ENCODE measurements at regions not wholly inside any gene's neighbourhood (a gene's known extent, or its start where the extent isn't known, plus 50 kb on each side); places are given as distances from the start of the nearest gene placed in this dataset.
"Not testable (repeated sequence)": the region's sequence is repeated elsewhere in the genome, so short reads cannot be mapped to it uniquely, and the experiment has no call there.

- Histone ChIP-seq H3K27me3 (ENCODE audit: control insufficient read depth in 2 of 2, insufficient read depth in 2 of 2, low read length in 2 of 2) (no peaks in the 10 kb centered on the region), H3K9me3 (ENCODE audit: control insufficient read depth in 2 of 2, low read length in 2 of 2) (no peaks in the 10 kb centered on the region), H3K27ac (ENCODE audit: low read depth in 2 of 2, low read length in 2 of 2) (no peak overlapping the region), H3K4me1 (ENCODE audit: control insufficient read depth in 2 of 2, insufficient read depth in 2 of 2, low read length in 2 of 2) (no peaks in the 10 kb centered on the region), H3K9ac (ENCODE audit: low read depth in 1 of 2, low read length in 2 of 2) (no peak overlapping the region), H3K4me3 (ENCODE audit: low read length in 2 of 2) (no peak overlapping the region), H3K36me3 (ENCODE audit: control insufficient read depth in 2 of 2, insufficient read depth in 2 of 2, low read length in 2 of 2) (no peaks in the 10 kb centered on the region)
These were observed 138.6 kb downstream of the ARRDC3 start for GRCh38 chr5:91244380-91245073.

GRCh38 chr5:91243852-91244251 is 139.3 kb downstream of the ARRDC3 start:
- no peak overlapping the region for H3K9ac ChIP-seq (ENCODE audit: low read depth in 1 of 2, low read length in 2 of 2)
- H3K36me3 ChIP-seq (ENCODE audit: control insufficient read depth in 2 of 2, insufficient read depth in 2 of 2, low read length in 2 of 2), result no peaks in the 10 kb centered on the region
- no peaks in the 10 kb centered on the region for H3K9me3 ChIP-seq (ENCODE audit: control insufficient read depth in 2 of 2, low read length in 2 of 2)
- H3K27me3 ChIP-seq (ENCODE audit: control insufficient read depth in 2 of 2, insufficient read depth in 2 of 2, low read length in 2 of 2), result no peaks in the 10 kb centered on the region
- no peak overlapping the region for H3K27ac ChIP-seq (ENCODE audit: low read depth in 2 of 2, low read length in 2 of 2)
- no peak overlapping the region for H3K4me3 ChIP-seq (ENCODE audit: low read length in 2 of 2)
- H3K4me1 ChIP-seq (ENCODE audit: control insufficient read depth in 2 of 2, insufficient read depth in 2 of 2, low read length in 2 of 2), result no peaks in the 10 kb centered on the region

GRCh38 chr5:91243286-91243685 is 139.8 kb downstream of the ARRDC3 start:
- Histone ChIP-seq H3K4me3 (ENCODE audit: low read length in 2 of 2) (no peak overlapping the region), H3K9ac (ENCODE audit: low read depth in 1 of 2, low read length in 2 of 2) (no peak overlapping the region), H3K36me3 (ENCODE audit: control insufficient read depth in 2 of 2, insufficient read depth in 2 of 2, low read length in 2 of 2) (no peaks in the 10 kb centered on the region), H3K27me3 (ENCODE audit: control insufficient read depth in 2 of 2, insufficient read depth in 2 of 2, low read length in 2 of 2) (no peaks in the 10 kb centered on the region), H3K27ac (ENCODE audit: low read depth in 2 of 2, low read length in 2 of 2) (no peak overlapping the region), H3K4me1 (ENCODE audit: control insufficient read depth in 2 of 2, insufficient read depth in 2 of 2, low read length in 2 of 2) (no peaks in the 10 kb centered on the region), H3K9me3 (ENCODE audit: control insufficient read depth in 2 of 2, low read length in 2 of 2) (no peaks in the 10 kb centered on the region)

- not testable (repeated sequence) for H3K4me3 ChIP-seq (ENCODE audit: low read length in 2 of 2); H3K27ac ChIP-seq (ENCODE audit: low read depth in 2 of 2, low read length in 2 of 2); H3K27me3 ChIP-seq (ENCODE audit: control insufficient read depth in 2 of 2, insufficient read depth in 2 of 2, low read length in 2 of 2); H3K36me3 ChIP-seq (ENCODE audit: control insufficient read depth in 2 of 2, insufficient read depth in 2 of 2, low read length in 2 of 2); H3K9ac ChIP-seq (ENCODE audit: low read depth in 1 of 2, low read length in 2 of 2); H3K9me3 ChIP-seq (ENCODE audit: control insufficient read depth in 2 of 2, low read length in 2 of 2); H3K4me1 ChIP-seq (ENCODE audit: control insufficient read depth in 2 of 2, insufficient read depth in 2 of 2, low read length in 2 of 2)
These were observed 141.7 kb downstream of the ARRDC3 start for GRCh38 chr5:91241460-91241859.

- no peak overlapping the region for H3K4me3 ChIP-seq (ENCODE audit: low read length in 2 of 2)
- no peak overlapping the region for H3K9ac ChIP-seq (ENCODE audit: low read depth in 1 of 2, low read length in 2 of 2)
- no peaks in the 10 kb centered on the region for H3K27me3 ChIP-seq (ENCODE audit: control insufficient read depth in 2 of 2, insufficient read depth in 2 of 2, low read length in 2 of 2)
- no peaks in the 10 kb centered on the region for H3K4me1 ChIP-seq (ENCODE audit: control insufficient read depth in 2 of 2, insufficient read depth in 2 of 2, low read length in 2 of 2)
- no peaks in the 10 kb centered on the region for H3K9me3 ChIP-seq (ENCODE audit: control insufficient read depth in 2 of 2, low read length in 2 of 2)
- H3K36me3 ChIP-seq (ENCODE audit: control insufficient read depth in 2 of 2, insufficient read depth in 2 of 2, low read length in 2 of 2), result no peaks in the 10 kb centered on the region
- H3K27ac ChIP-seq (ENCODE audit: low read depth in 2 of 2, low read length in 2 of 2), result no peak overlapping the region
These were observed 142.9 kb downstream of the ARRDC3 start for GRCh38 chr5:91240175-91240574.

GRCh38 chr5:91235271-91235694 is 147.8 kb downstream of the ARRDC3 start:
- Histone ChIP-seq H3K9me3 (ENCODE audit: control insufficient read depth in 2 of 2, low read length in 2 of 2) (no peaks in the 10 kb centered on the region), H3K36me3 (ENCODE audit: control insufficient read depth in 2 of 2, insufficient read depth in 2 of 2, low read length in 2 of 2) (no peaks in the 10 kb centered on the region), H3K9ac (ENCODE audit: low read depth in 1 of 2, low read length in 2 of 2) (no peak overlapping the region), H3K27ac (ENCODE audit: low read depth in 2 of 2, low read length in 2 of 2) (no peak overlapping the region), H3K4me3 (ENCODE audit: low read length in 2 of 2) (no peak overlapping the region), H3K4me1 (ENCODE audit: control insufficient read depth in 2 of 2, insufficient read depth in 2 of 2, low read length in 2 of 2) (peaks cover 0 to 3% of the 10 kb centered on the region in 2 donors), H3K27me3 (ENCODE audit: control insufficient read depth in 2 of 2, insufficient read depth in 2 of 2, low read length in 2 of 2) (no peaks in the 10 kb centered on the region)

GRCh38 chr5:91232523-91232922 is 150.6 kb downstream of the ARRDC3 start:
- H3K27me3 ChIP-seq (ENCODE audit: control insufficient read depth in 2 of 2, insufficient read depth in 2 of 2, low read length in 2 of 2), result no peaks in the 10 kb centered on the region
- H3K9ac ChIP-seq (ENCODE audit: low read depth in 1 of 2, low read length in 2 of 2), result no peak overlapping the region
- H3K4me3 ChIP-seq (ENCODE audit: low read length in 2 of 2), result no peak overlapping the region
- peaks cover 0 to 3% of the 10 kb centered on the region in 2 donors for H3K4me1 ChIP-seq (ENCODE audit: control insufficient read depth in 2 of 2, insufficient read depth in 2 of 2, low read length in 2 of 2)
- no peaks in the 10 kb centered on the region for H3K36me3 ChIP-seq (ENCODE audit: control insufficient read depth in 2 of 2, insufficient read depth in 2 of 2, low read length in 2 of 2)
- H3K9me3 ChIP-seq (ENCODE audit: control insufficient read depth in 2 of 2, low read length in 2 of 2), result no peaks in the 10 kb centered on the region
- H3K27ac ChIP-seq (ENCODE audit: low read depth in 2 of 2, low read length in 2 of 2), result no peak overlapping the region

- Histone ChIP-seq H3K36me3 (ENCODE audit: control insufficient read depth in 2 of 2, insufficient read depth in 2 of 2, low read length in 2 of 2) (no peaks in the 10 kb centered on the region), H3K9ac (ENCODE audit: low read depth in 1 of 2, low read length in 2 of 2) (no peak overlapping the region), H3K4me3 (ENCODE audit: low read length in 2 of 2) (no peak overlapping the region), H3K27ac (ENCODE audit: low read depth in 2 of 2, low read length in 2 of 2) (no peak overlapping the region), H3K4me1 (ENCODE audit: control insufficient read depth in 2 of 2, insufficient read depth in 2 of 2, low read length in 2 of 2) (peaks cover 0 to 3% of the 10 kb centered on the region in 2 donors), H3K27me3 (ENCODE audit: control insufficient read depth in 2 of 2, insufficient read depth in 2 of 2, low read length in 2 of 2) (no peaks in the 10 kb centered on the region), H3K9me3 (ENCODE audit: control insufficient read depth in 2 of 2, low read length in 2 of 2) (no peaks in the 10 kb centered on the region)
These were observed 153.9 kb downstream of the ARRDC3 start for GRCh38 chr5:91229031-91229727.

- Histone ChIP-seq H3K4me1 (ENCODE audit: control insufficient read depth in 2 of 2, insufficient read depth in 2 of 2, low read length in 2 of 2) (peaks cover 0 to 3% of the 10 kb centered on the region in 2 donors), H3K9me3 (ENCODE audit: control insufficient read depth in 2 of 2, low read length in 2 of 2) (no peaks in the 10 kb centered on the region)
These were observed 154.9 kb downstream of the ARRDC3 start for GRCh38 chr5:91228188-91228587.

GRCh38 chr5:91225848-91226686 is 157.1 kb downstream of the ARRDC3 start:
- no peak overlapping the region for H3K4me3 ChIP-seq (ENCODE audit: low read length in 2 of 2)
- no peaks in the 10 kb centered on the region for H3K9me3 ChIP-seq (ENCODE audit: control insufficient read depth in 2 of 2, low read length in 2 of 2)

More at GRCh38 chr5:91228188-91228587, 154.9 kb downstream of the ARRDC3 start:
- Histone ChIP-seq H3K36me3 (ENCODE audit: control insufficient read depth in 2 of 2, insufficient read depth in 2 of 2, low read length in 2 of 2) (no peaks in the 10 kb centered on the region), H3K27me3 (ENCODE audit: control insufficient read depth in 2 of 2, insufficient read depth in 2 of 2, low read length in 2 of 2) (no peaks in the 10 kb centered on the region), H3K27ac (ENCODE audit: low read depth in 2 of 2, low read length in 2 of 2) (no peak overlapping the region), H3K9ac (ENCODE audit: low read depth in 1 of 2, low read length in 2 of 2) (no peak overlapping the region), H3K4me3 (ENCODE audit: low read length in 2 of 2) (no peak overlapping the region)

More at GRCh38 chr5:91225848-91226686, 157.1 kb downstream of the ARRDC3 start:
- no peaks in the 10 kb centered on the region for H3K27me3 ChIP-seq (ENCODE audit: control insufficient read depth in 2 of 2, insufficient read depth in 2 of 2, low read length in 2 of 2)
- no peak overlapping the region for H3K27ac ChIP-seq (ENCODE audit: low read depth in 2 of 2, low read length in 2 of 2)
- no peaks in the 10 kb centered on the region for H3K4me1 ChIP-seq (ENCODE audit: control insufficient read depth in 2 of 2, insufficient read depth in 2 of 2, low read length in 2 of 2)
- no peaks in the 10 kb centered on the region for H3K36me3 ChIP-seq (ENCODE audit: control insufficient read depth in 2 of 2, insufficient read depth in 2 of 2, low read length in 2 of 2)
- H3K9ac ChIP-seq (ENCODE audit: low read depth in 1 of 2, low read length in 2 of 2), result no peak overlapping the region
